K562 (cell line): ENCODE measurements at regions not wholly inside any gene's neighbourhood (a gene's known extent, or its start where the extent isn't known, plus 50 kb on each side); places are given as distances from the start of the nearest gene placed in this dataset.

Experiments
- HLTF ChIP-seq: fragments of 450-650 bp; IDR thresholded peaks from 2 replicates; pipeline ENCODE4 v1.6.1; 2016
- MAFK ChIP-seq: IDR thresholded peaks from 2 replicates; pipeline ENCODE4 v1.6.1; 2011; ENCODE audit warnings: low read length, improper control_type of control experiment
- NFIC ChIP-seq: fragments of 450-650 bp; IDR thresholded peaks from 2 replicates; pipeline ENCODE4 v1.6.1; 2017; ENCODE audit warnings: mild to moderate bottlenecking, inconsistent platforms
- SETDB1 ChIP-seq: IDR thresholded peaks from one replicate; pipeline ENCODE4 v1.6.1; 2012; ENCODE audit warnings: low read length, control low read depth, inconsistent platforms
- ZNF217 ChIP-seq: sonication (generic); formaldehyde crosslinking; IDR thresholded peaks from 2 replicates; pipeline ENCODE4 v1.8.0; 2022; ENCODE audit warnings: mild to moderate bottlenecking, missing genetic modification reagents
- ZNF785 ChIP-seq: fragments of 250-450 bp; sonication (Bioruptor Pico); IDR thresholded peaks from 2 replicates; pipeline ENCODE4 v1.4.0; 2020; ENCODE audit warnings: mild to moderate bottlenecking
- TF ChIP-seq, protein P1 (sequence below), 3 experiments: IDR thresholded peaks in 2 of 3; conservative IDR thresholded peaks in 1 of 3; 2 replicates each; pipeline ENCODE4 v1.5.1; 2011 to 2012; ENCODE audit warnings: low read length in 3 of 3, mild to moderate bottlenecking in 3 of 3, control low read depth in 2 of 3, improper control_type of control experiment in 1 of 3, inconsistent platforms in 1 of 3, low read depth in 1 of 3, mixed read lengths in 1 of 3, moderate library complexity in 1 of 3; ENCODE audit not compliant: insufficient read depth in 2 of 3
- TF ChIP-seq, protein P2 (sequence below): sonication (generic); formaldehyde crosslinking; IDR thresholded peaks from 2 replicates; pipeline ENCODE4 v1.4.0; 2020; ENCODE audit warnings: mild to moderate bottlenecking, missing genetic modification reagents

- TF ChIP-seq ZNF217 (CRISPR knock-in tag) (no peak), NFIC (no peak), MAFK (no peak), HLTF (no peak), SETDB1 (no peak), ZNF785 (CRISPR knock-in tag) (no peak)
- TF ChIP-seq, protein P1, sequence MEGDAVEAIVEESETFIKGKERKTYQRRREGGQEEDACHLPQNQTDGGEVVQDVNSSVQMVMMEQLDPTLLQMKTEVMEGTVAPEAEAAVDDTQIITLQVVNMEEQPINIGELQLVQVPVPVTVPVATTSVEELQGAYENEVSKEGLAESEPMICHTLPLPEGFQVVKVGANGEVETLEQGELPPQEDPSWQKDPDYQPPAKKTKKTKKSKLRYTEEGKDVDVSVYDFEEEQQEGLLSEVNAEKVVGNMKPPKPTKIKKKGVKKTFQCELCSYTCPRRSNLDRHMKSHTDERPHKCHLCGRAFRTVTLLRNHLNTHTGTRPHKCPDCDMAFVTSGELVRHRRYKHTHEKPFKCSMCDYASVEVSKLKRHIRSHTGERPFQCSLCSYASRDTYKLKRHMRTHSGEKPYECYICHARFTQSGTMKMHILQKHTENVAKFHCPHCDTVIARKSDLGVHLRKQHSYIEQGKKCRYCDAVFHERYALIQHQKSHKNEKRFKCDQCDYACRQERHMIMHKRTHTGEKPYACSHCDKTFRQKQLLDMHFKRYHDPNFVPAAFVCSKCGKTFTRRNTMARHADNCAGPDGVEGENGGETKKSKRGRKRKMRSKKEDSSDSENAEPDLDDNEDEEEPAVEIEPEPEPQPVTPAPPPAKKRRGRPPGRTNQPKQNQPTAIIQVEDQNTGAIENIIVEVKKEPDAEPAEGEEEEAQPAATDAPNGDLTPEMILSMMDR (IDR thresholded peaks at IDR 0.05 in 2 of 3, conservative IDR thresholded peaks at IDR 0.05 in 1 of 3; ENCODE audit: insufficient read depth in 2 of 3, low read depth in 1 of 3, low read length in 3 of 3), result no peak
- TF ChIP-seq, protein P2, sequence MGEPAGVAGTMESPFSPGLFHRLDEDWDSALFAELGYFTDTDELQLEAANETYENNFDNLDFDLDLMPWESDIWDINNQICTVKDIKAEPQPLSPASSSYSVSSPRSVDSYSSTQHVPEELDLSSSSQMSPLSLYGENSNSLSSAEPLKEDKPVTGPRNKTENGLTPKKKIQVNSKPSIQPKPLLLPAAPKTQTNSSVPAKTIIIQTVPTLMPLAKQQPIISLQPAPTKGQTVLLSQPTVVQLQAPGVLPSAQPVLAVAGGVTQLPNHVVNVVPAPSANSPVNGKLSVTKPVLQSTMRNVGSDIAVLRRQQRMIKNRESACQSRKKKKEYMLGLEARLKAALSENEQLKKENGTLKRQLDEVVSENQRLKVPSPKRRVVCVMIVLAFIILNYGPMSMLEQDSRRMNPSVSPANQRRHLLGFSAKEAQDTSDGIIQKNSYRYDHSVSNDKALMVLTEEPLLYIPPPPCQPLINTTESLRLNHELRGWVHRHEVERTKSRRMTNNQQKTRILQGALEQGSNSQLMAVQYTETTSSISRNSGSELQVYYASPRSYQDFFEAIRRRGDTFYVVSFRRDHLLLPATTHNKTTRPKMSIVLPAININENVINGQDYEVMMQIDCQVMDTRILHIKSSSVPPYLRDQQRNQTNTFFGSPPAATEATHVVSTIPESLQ, result no peak
Observed at GRCh38 chr2:175745911-175746310, 256.2 kb downstream of the LNPK start.
